ENCODE measurements at regions not wholly inside any gene's neighbourhood (a gene's known extent, or its start where the extent isn't known, plus 50 kb on each side); places are given as distances from the start of the nearest gene placed in this dataset.

DNA sequence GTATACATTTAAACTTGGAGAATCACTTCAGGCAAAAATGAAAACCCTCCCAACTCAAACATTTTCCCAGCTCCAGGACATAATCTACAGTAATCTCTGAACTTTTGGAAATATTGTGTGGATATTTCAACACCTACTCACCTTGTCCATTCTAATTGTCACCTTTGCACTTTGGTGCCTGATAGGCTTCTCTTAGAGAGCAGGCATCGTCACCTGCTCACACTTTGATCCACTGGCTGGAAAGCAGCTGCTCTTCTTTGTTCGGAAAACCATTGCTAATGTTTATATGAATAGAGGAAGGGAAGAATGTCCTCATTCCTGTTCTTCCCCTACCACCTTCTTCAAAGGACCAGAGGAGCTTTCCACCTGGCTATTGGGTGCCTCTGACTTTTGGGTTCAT lies 411.2 kb downstream of the FGF9 start:
- TF ChIP-seq, protein P1, sequence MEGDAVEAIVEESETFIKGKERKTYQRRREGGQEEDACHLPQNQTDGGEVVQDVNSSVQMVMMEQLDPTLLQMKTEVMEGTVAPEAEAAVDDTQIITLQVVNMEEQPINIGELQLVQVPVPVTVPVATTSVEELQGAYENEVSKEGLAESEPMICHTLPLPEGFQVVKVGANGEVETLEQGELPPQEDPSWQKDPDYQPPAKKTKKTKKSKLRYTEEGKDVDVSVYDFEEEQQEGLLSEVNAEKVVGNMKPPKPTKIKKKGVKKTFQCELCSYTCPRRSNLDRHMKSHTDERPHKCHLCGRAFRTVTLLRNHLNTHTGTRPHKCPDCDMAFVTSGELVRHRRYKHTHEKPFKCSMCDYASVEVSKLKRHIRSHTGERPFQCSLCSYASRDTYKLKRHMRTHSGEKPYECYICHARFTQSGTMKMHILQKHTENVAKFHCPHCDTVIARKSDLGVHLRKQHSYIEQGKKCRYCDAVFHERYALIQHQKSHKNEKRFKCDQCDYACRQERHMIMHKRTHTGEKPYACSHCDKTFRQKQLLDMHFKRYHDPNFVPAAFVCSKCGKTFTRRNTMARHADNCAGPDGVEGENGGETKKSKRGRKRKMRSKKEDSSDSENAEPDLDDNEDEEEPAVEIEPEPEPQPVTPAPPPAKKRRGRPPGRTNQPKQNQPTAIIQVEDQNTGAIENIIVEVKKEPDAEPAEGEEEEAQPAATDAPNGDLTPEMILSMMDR (IDR thresholded peaks at IDR 0.05): no peak
- TF ChIP-seq POLR2A (IDR thresholded peaks at IDR 0.05): no peak
